GM21360 (cell line): ENCODE measurements at regions not wholly inside any gene's neighbourhood (a gene's known extent, or its start where the extent isn't known, plus 50 kb on each side); places are given as distances from the start of the nearest gene placed in this dataset.
"Not testable (repeated sequence)": the region's sequence is repeated elsewhere in the genome, so short reads cannot be mapped to it uniquely, and the experiment has no call there.

ENCODE experiments used
- ATAC-seq: cut with Tn5 transposase; IDR thresholded peaks from one replicate; pipeline ENCODE4 v1.9.1; 2021; ENCODE audit warnings: mild to moderate bottlenecking, moderate library complexity; ENCODE audit not compliant: unreplicated experiment

- ATAC-seq = not testable (repeated sequence)
Measured at GRCh38 chr5:92271750-92272149, 888.6 kb upstream of the ARRDC3 start.

DNA sequence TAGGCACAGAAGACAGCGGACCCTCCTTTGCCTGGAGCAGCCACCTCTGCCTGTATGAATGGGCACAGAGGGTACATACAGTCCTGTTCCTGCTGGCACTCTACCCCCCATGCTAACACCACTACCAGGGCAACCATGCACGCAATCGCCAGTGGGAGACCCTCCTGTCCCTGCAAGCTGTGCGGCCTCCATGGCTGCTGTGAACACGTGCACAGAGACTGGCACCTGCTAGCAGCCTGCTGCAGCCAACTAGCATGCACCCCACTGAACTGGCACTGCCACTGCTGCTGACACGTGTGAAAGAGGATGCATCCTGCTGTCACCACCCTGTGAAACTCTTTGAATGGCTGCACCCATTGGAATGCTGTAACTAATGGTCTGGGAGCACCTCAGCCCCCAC lies 885.2 kb upstream of the ARRDC3 start:
- no peak for ATAC-seq

- ATAC-seq = no peak
Measured at GRCh38 chr5:92267830-92268229, 884.7 kb upstream of the ARRDC3 start.

- no peak for ATAC-seq
Measured at GRCh38 chr5:92265804-92266203, 882.7 kb upstream of the ARRDC3 start.

- not testable (repeated sequence) for ATAC-seq
Measured at GRCh38 chr5:92255605-92256004, 872.5 kb upstream of the ARRDC3 start.

DNA sequence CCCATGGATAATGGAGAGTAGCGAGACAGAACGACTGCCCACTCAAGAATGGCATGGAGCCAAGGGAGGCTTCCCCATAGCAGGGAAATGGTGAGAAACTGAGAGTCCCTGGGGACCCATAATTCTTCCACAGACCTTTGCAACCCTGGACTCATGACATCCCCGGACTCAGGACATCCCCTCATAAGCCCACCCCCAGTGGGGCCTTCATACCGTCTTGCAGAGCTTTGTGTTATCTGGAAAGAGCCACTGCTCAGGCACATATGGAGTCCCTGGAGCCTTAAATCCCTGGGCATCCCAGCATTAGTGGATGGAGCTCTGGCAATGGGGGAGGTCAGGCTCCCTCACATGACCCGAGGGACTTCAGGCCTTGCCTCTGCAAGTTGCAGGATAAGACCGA lies 865.4 kb upstream of the ARRDC3 start:
- ATAC-seq = no peak

GRCh38 chr5:92242170-92242569 lies 859.1 kb upstream of the ARRDC3 start:
- no peak for ATAC-seq

GRCh38 chr5:92237896-92238295 lies 854.8 kb upstream of the ARRDC3 start:
- ATAC-seq = no peak

GRCh38 chr5:92222449-92222848 lies 839.3 kb upstream of the ARRDC3 start:
- no peak for ATAC-seq

- not testable (repeated sequence) for ATAC-seq
Measured at GRCh38 chr5:92216852-92217251, 833.7 kb upstream of the ARRDC3 start.

DNA sequence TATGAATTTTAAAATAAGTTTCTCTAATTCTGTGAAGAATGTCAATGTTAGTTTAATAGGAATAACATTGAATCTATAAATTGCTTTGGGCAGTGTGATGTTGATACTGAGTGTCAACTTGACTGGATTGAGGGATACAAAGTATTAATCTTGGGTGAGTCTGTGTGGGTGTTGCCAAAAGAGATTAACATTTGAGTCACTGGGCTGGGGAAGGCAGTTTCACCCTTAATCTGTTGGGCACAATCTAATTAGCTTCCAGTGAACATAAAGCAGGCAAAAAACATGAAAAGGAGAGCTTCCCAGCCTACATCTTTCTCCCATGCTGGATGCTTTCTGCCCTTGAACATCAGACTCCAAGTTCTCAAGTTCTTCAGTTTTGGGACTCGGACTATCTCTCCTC lies 832.0 kb upstream of the ARRDC3 start:
- ATAC-seq = no peak

GRCh38 chr5:92208265-92208664 lies 825.1 kb upstream of the ARRDC3 start:
- no peak for ATAC-seq

DNA sequence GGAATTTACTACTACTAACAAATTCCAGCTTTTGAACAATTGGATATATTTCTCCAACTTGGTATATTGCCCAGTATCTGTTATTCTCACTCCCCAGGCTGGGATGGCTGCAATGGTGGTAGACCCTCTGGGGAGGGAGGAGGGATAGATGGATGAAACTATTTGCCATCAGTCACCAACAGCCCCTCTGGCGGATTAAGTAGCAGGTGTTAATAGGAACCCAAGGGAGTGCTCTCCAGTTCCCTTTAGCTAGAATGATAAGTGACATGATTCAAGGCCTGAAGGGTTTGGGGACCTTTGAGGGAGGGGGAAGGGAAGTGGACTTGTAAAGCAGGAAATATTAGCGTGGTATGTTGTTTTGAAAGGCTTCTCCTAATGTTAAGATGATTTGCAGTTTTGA lies 824.0 kb upstream of the ARRDC3 start:
- ATAC-seq = no peak

DNA sequence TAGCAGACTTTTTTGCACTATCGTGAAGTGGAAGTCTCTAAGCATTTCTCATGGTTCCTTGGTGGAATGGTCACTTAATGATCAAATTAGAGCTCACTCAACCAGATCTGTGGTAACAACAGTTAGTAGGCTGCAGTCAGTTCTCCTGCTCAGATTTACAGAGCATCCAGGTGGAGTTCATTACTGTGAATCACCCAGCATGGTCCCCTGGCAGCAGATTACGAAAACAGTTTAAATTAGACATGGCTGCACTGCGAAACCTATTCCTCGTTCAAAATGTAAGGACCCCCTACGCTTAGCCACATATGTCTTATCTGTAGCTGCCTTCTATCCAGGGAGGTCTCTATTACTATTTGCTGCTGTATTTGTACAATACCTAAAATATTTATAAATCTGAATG lies 823.6 kb upstream of the ARRDC3 start:
- ATAC-seq = no peak

DNA sequence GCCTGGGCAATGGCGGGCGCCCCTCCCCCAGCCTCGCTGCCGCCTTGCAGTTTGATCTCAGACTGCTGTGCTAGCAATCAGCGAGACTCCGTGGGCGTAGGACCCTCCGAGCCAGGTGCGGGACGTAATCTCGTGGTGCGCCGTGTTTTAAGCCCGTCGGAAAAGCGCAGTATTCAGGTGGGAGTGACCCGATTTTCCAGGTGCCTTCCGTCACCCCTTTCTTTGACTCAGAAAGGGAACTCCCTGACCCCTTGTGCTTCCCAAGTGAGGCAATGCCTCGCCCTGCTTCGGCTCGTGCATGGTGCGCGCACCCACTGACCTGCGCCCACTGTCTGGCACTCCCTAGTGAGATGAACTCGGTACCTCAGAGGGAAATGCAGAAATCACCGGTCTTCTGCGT lies 815.9 kb upstream of the ARRDC3 start:
- ATAC-seq = not testable (repeated sequence)

GRCh38 chr5:92181656-92182055 lies 798.5 kb upstream of the ARRDC3 start:
- no peak for ATAC-seq

DNA sequence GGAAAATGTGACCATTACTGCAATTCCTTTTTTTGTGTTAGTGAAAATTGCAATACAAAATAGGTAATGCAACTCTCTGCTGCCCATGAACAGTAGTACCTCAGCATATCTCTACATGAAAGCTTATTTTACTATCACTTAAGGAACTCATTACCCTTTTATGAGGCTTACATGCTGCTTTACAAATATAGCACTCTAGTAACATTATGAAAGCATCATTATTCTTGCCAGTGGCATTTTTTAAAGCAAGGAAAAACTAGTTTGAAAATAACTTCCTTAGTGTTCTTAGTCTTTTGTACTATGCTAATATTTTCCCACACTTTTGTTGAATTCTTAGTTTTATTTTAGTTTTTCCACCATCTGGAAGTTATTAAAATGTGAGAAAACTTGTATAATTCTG lies 797.3 kb upstream of the ARRDC3 start:
- no peak for ATAC-seq

DNA sequence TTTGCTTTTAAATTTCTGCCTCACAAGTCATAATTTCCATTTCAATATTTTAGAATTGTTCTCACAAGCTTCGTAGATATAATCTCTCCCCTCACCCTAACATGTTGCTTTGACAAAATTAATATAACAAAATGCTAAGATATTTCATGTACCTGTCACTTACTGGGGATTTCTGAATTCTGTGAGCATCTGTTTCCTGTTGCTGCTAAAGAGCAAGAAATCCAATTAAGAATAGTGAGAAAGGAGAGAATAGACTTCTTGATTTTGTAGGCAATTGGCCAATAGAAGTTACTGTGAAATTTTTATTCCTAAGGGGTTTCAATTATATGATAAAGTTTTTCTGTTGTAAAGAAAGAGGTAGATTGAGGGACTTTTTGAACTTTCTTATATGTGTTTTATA lies 796.5 kb upstream of the ARRDC3 start:
- no peak for ATAC-seq

DNA sequence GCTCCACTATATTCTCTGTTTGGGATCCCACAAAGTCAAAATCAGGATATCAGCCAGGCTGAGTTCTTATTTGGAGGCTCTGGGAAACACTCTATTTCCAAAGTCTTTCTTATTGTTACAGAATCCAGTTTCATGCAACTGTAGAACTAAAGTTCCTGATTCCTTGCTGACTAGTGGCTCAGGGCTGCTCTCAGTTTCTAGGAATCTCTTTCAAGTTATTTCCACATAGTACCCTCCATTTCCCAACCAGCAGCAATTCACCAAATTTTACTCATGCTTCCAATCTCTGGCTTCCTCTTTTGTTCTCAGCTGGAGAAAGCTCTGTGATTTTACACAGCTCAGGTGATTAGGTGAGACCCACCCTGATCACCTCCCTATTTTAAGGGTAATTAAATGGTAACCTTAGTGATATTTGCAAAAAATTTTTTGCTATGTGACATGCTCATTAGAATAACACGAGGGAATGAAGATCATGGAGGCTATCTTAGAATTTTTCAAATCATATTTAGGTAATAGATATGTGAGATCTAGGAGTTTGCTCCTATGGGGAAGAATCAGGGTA lies 794.9 kb upstream of the ARRDC3 start:
- no peak for ATAC-seq

GRCh38 chr5:92163906-92164305 lies 780.8 kb upstream of the ARRDC3 start:
- ATAC-seq = no peak

DNA sequence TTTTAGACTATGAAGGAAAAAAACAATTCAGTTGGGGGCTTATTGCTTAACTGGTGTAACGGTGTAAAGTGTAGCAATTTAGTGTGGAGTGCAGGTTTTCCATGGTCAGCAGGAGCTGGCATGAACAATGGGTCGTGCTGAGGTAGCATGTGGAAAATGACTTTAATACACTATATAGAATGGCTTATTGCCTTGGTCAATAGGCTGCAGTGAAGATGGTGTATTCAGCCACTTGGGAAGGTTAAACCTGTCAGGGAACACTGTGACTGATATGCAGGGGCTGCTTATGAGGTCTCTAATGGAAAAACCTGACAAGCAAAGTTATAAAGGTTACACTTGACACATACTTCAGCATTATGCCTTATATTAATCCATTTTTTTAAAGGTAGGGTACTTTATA lies 764.7 kb upstream of the ARRDC3 start:
- no peak for ATAC-seq

DNA sequence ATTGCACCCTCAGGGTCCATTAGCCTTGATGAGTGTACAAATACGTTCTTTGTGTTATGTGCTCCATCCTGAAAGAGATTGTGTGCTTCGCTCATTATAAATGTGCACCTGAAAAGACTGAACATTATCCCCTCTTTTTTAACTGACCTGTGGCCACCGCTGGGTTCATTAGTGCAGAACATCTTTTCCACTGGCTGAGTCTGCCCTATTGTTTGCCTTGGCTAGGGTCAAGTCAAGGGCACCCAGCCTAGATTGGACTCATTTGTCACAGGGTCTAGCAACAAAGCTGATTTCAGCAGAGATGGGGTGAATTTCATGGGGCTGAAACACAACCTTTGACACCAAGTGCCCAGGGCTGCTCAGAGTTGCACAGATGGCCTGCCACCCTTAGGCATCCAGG lies 764.1 kb upstream of the ARRDC3 start:
- no peak for ATAC-seq

GRCh38 chr5:92145852-92146251 lies 762.7 kb upstream of the ARRDC3 start:
- ATAC-seq = no peak

GRCh38 chr5:92144824-92145223 lies 761.7 kb upstream of the ARRDC3 start:
- ATAC-seq = no peak
